GM21526 (cell line): ENCODE measurements at regions not wholly inside any gene's neighbourhood (a gene's known extent, or its start where the extent isn't known, plus 50 kb on each side); places are given as distances from the start of the nearest gene placed in this dataset.
"Not testable (repeated sequence)": the region's sequence is repeated elsewhere in the genome, so short reads cannot be mapped to it uniquely, and the experiment has no call there.

Experiments used
- ATAC-seq: cut with Tn5 transposase; IDR thresholded peaks from one replicate; pipeline ENCODE4 v1.9.1; 2021; ENCODE audit warnings: moderate library complexity; ENCODE audit not compliant: unreplicated experiment, low FRiP score

DNA sequence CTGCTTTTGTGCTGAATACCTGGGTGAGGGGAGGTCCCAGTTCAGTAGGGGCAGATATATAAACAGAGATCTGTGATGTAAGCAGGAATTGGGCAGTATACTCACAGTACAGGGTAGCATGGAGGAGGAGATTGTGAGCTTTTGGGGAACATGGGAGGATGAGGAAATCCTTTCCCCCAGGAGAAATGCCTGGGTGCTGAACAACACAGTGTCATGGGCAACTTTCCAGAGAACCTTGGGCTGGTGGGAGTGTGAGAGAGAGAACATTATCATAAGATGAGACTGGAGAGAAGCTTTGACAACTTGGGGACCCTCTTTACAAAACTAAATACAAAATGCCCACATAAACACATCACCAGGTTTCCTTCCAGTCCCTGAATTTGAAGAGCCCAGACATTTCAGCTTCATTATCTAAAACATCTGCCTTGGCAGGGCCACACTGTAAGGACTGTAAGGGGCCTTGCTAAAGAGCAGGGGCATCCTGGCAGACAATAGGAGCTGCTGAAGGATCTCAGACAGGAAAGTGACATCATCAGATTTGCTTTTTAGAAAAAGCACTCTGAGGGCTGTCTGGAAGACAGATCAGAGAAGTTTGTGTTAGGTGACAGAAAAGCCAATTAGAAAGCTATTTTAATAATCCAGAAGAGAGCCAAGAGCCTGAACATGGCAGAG is 105.1 kb upstream of the FOXN2 start:
- ATAC-seq, result no peak

DNA sequence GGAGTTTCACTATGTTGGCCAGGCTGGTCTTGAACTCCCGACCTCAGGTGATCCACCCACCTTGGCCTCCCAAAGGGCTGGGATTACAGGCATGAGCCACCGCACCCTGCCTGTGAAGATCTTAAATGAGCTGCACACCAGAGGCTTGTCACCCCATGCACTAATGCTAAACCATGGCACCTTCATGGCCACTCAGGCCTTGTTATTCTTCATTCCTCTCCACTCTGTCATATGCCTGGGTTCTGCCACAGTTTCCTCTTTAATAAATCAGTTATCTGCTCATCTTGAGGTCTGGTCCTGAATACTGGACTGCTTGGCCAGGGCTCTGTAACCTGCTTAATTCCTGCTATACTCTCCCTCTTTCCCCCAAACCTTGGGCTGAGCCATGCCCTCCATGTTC is 104.3 kb upstream of the FOXN2 start:
- no peak for ATAC-seq

DNA sequence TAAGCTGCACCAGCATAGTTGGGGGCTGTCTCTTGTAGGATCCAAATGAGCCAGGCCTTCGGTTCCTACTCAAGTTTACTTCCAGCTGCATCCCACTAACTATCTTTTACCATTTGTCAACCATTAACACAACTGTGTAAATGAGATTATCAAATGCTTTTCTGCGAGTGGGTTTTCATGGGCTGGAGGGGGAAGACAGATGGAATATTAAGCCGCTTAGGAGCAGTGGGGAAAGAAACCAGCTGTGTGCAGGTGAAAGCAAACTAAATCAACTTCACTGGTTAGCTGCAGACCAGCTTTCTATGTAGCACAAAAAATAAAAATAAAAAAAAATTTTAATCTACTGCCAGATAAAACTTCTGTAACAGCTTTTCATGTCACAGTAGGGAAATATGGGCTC is 100.8 kb upstream of the FOXN2 start:
- no peak for ATAC-seq

DNA sequence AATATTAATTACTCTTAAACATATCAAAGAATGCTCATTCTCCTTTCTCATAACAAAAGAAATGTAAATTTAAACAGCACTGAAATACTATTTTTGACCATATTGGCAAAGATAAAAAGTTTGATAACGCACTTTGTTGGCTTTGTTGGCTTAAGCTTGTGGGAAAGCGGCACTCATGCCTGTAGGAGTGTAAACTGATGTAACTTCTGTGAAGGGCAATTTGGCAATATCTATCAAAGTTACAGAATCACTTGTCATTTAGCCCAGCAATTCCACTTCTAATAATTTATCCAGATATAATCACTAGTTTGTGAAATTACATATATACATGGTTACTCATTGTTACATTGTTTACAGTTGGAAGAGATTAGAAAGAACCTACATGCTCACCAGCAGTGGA is 96.3 kb upstream of the FOXN2 start:
- no peak for ATAC-seq

DNA sequence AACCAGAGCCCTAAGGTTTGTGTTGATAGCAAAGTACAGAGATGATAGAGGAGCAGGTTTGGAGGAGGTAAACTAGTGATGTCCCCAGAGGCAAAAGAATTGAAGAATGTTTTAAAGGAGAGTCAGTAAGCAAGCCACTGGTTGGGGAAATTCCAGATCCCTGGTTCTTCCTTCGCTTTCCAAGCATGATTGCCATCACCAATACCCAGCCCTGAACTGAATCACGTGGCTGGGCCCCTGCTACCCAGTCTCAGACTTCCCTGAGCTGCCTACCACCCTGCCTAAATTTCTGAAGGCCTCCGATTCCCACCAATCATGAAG is 95.3 kb upstream of the FOXN2 start:
- no peak for ATAC-seq

DNA sequence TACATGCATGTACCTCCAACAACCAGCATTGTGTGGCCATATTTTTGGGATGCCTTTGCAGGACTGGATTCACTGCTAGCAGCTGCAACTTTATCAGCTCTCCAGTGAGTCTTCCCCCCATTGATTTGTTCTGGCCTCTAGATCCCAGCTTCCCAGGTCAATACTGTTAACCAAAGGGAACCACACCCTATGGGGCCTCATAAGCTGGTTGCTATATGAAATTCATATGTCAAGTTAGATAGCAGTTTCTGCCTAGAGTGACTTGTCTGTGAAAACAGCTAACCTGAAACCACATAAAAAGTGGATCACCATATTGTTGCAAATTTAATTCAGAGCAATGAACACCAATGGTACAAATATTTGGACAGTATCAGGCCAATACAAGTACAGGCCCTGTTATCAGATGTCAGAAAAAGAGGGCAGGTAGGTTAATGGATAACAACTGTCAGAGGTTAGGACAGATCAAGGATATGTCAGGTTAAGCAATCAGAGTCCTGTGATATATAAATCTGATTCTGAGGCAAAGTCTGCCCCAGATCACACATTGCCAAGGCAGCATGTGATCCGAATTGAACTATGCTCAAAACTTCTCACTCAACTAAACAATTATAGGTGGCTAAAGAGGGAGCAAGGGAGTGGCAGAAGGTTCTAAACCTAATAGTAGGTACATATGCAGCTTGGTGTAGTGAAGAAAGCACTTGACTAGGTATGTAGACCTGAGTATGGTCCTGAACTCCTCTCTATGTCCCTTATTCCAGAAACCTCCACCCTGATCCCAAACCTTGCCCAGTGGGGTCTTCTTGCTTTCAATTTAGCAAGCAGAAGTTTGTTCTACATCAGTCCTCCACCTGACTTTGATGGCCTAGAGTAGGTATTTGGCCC is 94.7 kb upstream of the FOXN2 start:
- ATAC-seq, result no peak

DNA sequence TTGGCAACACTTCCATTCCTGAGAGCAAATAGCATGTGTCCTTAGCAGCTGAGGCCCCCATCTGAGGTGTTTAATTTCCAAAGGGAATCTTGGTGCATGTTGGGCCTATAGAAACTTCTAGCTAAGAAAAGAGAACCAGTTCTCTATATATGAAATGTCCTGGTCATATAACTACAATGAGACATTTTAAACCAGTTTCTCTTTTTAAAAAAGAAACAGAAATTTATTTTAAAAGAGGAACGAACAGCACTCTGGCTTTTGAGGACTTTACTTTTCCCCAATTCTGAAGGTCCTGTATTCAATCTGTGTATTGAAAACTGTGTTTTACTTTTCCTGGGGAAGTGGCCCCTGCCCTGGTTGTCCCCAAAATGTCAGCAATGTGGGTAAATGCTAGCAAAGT is 94.0 kb upstream of the FOXN2 start:
- ATAC-seq, result no peak

DNA sequence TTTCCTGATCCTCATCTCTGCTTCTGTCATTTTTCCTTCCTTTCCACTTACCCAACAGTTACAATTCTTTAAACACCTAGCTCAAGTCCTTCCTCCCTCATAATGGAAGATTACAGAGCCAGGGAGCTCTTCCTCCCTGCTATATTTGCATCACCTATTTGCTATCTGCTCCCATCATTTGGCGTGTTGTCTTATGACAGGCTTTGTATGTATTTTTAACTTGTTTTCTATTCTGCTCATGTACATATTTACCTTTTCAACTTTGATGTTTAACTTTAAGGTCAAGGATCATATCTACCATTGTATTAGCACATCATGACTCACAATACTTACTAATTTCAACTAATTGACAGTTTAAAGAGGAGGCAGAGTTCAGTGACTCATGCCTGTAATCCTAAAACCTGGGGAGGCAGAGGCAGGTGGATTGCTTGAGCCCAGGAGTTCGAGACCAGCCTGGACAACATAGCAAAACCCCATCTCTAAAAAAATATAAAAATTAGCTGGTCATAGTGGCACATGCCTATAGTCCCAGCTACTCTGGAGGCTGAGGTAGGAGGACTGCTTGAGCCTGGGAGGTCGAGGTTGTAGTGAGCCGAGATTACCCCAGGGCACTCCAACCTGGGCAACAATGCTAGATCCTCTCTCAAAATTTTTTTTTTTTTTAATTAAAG is 92.5 kb upstream of the FOXN2 start:
- no peak for ATAC-seq

DNA sequence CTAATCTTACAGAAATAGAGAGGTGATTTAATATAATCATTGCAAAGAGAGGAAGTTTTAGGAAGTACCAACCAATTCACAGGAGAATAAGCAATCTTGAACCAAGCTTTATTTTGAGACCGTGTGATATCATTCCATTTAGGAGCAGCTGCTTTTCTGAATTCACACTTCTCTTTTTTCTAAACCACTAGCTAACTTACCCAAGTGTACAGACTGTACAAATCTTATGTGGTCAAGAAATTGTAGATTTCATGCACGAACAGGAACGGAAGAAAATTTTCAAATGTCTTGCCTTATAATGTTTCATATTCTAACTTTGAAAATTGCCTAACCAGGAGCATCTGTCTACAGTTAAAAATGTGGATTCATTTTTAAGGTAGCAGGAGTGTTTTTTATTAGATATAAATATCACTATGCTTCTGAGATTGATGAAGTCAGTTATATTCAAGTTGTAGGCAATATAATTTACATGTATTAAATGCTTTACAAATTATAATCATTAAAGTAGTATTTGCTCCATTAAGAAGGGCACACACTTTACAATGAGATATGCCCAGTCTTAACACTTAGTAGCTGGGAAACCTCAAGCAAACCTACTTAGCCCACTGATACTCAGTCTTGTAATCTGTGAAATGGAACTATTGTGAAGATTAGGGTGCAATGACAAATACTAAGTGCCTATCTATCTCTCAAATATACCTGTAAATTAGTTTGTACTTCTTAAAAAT is 86.7 kb upstream of the FOXN2 start:
- peak; percentile 81 for ATAC-seq

DNA sequence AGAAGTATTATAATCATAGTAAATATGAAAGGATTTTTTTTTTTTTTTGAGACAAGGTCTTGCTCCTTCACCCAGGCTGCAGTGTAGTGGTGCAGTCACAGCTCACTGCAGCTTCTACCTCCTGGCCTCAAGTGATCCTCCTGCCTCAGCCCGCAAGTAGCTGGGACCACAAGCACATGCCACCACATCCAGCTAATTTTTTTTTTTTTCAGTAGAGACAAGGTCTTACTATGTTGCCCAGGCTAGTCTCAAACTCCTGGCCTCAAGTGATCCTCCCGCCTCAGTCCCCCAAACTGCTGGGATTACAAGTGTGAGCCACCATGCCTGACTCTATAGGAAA is 86.2 kb upstream of the FOXN2 start:
- ATAC-seq, result peak; percentile 44

DNA sequence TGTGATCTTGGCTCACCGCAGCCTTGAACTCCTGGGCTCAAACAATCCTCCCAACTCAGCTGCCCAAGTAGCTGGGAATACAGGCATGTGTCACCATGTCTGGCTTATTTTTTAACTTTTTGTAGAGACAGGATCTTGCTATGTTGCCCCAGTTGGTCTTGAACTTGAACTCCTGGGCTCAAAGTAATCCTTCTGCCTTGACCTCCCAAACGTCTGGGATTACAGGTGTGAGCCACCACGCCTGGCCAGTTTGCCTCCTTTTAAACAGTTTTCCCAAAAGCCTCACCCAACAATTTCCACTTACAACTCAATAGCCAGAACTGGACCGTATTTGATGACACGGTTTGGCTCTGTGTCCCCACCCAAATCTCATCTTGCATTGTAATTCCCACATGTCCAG is 85.4 kb upstream of the FOXN2 start:
- ATAC-seq, result no peak

DNA sequence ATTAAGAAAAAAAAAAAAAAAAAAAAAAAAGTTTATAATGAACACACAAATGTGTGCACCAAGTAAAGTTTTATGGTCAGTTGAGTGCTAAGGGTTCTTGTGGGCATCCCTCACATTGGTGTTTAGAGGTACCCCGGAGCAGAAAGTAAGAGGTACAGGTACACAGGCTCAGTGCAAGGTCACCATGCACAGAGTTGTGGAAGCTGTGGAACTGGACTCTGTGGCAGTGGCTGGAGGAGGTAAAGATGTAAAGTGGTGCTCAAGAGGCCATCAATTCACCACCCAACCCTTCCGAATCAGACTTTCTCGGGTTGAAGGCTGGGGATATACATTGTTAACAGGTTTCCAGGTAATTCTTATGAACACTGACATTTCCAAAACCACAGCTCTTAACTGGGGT is 83.6 kb upstream of the FOXN2 start:
- ATAC-seq, result no peak

DNA sequence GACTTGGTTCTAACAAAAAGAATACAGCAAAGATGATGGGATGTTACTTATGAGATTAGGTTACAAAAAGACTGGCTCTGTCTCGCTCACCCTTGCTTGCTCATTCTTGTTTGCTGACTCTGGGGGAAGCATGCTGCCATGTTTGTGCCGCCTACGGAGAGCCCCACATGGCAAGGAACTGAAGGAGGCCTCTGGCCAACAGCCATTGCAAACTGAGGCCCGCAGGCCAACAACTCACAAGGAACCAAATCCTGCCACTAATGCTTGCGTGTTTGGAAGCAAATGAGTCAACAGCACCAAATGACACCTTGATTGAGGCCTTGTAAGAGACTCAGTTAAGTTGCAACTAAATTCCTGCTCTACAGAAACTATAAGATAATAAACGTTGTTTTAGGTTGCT is 82.1 kb upstream of the FOXN2 start:
- ATAC-seq, result no peak

DNA sequence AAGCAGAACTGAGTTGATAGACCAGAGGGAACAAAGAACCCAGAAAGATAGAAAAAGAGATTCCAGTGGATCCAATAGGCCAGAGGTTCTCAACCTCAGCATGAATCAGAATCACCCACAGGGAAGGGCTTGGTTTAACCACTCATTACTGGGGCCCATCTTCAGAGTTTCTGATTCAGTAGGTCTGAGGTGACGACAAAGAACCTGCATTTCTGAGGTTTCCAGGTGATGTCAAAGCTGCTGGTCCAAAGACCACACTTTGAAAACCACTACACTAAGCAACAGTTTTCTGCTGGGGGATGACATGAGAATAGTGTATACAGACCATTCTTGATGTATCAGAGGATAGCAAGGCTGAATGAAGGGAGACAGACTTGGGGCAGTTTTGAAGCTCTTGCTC is 81.5 kb upstream of the FOXN2 start:
- ATAC-seq, result no peak

DNA sequence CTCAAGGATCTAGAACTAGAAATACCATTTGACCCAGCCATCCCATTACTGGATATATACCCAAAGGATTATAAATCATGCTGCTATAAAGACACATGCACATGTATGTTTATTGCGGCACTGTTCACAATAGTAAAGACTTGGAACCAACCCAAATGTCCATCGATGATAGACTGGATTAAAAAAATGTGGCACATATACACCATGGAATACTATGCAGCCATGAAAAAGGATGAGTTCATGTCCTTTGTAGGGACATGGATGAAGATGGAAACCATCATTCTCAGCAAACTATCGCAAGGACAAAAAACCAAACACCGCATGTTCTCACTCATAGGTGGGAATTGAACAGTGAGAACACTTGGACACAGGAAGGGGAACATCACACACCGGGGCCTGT is 80.7 kb upstream of the FOXN2 start:
- ATAC-seq, result not testable (repeated sequence)

DNA sequence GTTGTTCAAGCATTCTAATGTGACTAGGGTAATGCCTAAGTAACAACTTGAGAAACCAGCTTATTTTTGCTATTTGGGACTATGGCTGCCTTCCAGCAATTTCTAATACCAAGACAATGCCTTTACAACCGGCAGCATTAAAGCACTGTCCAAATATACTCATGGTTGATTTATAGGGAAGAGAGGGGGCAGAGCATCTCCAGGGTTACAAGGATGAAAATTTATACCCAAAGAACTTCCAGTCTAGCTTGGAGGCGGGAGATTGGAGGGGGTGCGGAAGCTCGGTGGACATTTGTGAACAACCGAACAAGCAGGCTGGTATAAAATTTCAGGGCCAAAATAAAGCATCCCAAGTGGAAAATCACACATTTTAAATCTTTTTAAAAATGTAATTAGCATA is 79.4 kb upstream of the FOXN2 start:
- no peak for ATAC-seq

DNA sequence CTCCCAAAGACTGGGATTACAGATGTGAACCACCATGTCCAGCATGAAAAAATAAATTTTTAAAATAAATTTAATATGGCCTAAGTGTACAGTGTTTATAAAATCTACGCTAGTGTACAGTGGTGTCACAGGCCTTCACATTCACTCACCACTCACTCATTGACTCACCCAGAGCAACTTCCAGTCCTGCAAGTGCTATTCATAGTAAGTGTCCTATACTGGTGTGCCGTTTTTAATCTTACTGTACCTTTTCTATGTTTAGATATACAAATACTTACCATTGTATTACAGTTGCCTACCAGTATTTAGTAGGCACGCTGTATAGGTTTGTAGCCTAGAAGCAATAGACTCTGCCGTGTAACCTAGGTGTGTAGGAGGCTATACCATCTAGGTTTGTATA is 76.1 kb upstream of the FOXN2 start:
- ATAC-seq, result no peak

DNA sequence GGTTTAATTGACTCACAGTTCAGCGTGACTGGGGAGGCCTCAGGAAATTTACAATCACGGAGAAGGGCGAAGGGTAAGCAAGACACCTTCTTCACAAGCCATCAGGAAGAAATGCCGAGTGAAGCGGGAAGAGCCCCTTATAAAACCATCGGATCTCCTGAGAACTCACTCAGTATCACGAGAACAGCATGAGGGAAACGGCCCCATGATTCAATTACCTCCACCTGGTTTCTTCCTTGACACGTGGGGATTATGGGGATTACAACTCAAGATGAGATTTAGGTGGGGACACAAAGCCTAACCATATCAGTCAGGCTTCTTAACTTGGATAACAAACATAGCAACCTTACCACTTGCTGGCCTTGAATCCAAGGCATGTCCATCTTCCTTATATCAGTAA is 73.6 kb upstream of the FOXN2 start:
- ATAC-seq, result no peak

DNA sequence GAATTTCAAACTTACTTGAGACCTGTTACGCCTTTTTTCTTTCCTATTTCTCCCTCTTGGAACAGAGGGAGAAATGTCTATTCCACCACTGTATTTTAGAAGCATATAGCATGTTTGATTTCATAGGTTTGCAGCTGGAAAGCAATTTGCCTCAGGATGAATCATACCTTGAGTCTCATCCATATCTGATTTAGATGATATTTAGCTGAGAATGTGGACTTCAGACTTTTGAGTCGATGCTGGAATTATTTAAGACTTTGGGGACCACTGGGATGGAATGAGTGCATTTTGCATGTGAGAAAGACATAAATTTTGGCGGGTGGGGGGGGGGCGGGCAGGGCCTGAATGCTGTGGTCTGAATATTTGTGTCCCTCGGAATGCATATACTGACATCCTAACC is 67.3 kb upstream of the FOXN2 start:
- ATAC-seq, result no peak

DNA sequence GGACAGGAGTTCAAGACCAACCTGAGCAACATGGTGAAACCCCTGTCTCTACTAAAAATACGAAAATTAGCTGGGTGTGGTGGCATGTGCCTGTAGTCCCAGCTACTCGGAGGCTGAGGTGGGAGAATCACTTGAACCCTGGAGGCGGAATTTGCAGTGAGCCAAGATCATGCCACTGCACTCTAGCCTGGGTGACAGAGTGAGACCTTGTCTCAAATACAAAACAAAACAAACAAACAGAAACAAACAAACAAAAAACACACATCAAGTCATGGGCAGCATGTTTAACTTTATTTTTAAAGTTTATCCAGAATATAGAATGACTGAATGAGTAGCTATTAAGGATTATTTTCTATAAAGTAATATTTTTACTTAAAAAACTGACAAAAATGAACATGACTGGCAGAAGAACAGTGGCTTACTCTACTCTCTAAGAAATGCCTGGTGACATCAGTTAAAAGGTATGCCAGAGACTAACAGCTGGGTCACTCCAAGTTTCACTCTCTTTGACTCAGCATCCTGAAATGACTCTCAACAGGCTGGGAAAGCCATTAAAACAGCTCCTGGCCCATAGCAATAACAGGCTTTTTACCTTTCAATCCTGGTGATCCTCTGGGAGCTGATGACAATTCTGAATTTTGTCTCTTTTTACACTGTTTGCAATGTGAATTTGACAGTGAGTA is 66.1 kb upstream of the FOXN2 start:
- peak; percentile 73 for ATAC-seq

DNA sequence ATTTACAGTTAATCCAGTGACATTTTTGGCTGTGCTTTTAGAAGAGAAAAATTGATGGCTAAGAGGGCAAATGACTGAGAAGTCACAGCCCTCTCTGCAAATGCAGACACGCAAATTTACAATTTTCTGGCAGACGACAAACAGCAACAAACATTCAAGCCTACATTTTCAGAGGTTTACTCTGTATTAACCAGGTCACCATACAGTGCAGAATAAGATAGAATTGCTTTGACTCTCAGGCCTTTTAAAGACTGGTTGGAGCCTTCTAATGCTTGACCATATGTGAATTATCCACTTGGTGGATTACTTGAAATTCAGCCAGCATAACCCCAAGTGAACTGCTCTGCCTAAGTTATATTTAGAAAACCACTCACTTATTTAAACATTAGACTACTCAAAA is 65.5 kb upstream of the FOXN2 start:
- ATAC-seq, result no peak
